Lung (tissue), 11 donors: ENCODE measurements at regions not wholly inside any gene's neighbourhood (a gene's known extent, or its start where the extent isn't known, plus 50 kb on each side); places are given as distances from the start of the nearest gene placed in this dataset.

ENCODE experiments used
- ATAC-seq: fragments of 200-7000 bp; cut with Tn5 transposase; one replicate; pipeline ENCODE4 v1.9.1; 2020; ENCODE audit warnings: moderate number of reproducible peaks; ENCODE audit not compliant: insufficient read depth, low FRiP score
- DNase-seq, 3 donors: peaks; one replicate each; pipeline ENCODE4 v3.0.0-alpha.2; 2013 to 2017
- H3K27ac ChIP-seq, 2 donors: one replicate each; pipeline ENCODE4 v1.5.1; 2013; ENCODE audit warnings: mild to moderate bottlenecking in 2 of 2, moderate library complexity in 2 of 2, control low read depth in 1 of 2, inconsistent platforms in 1 of 2, low read depth in 1 of 2, low read length in 1 of 2
- H3K27me3 ChIP-seq, 3 donors: one replicate each; pipeline ENCODE4 v1.5.1; 2013; ENCODE audit warnings: low read length in 2 of 3; ENCODE audit not compliant: control insufficient read depth in 3 of 3, insufficient read depth in 3 of 3
- H3K36me3 ChIP-seq, 4 donors: one replicate each; pipeline ENCODE4 v1.5.1; 2013; ENCODE audit warnings: low read length in 4 of 4, mild to moderate bottlenecking in 1 of 4, moderate library complexity in 1 of 4; ENCODE audit not compliant: control insufficient read depth in 4 of 4, insufficient read depth in 4 of 4
- H3K4me1 ChIP-seq, 5 donors: one replicate each; pipeline ENCODE4 v1.5.1; 2013; ENCODE audit warnings: low read length in 5 of 5, mild to moderate bottlenecking in 2 of 5, moderate library complexity in 1 of 5; ENCODE audit not compliant: control insufficient read depth in 5 of 5, insufficient read depth in 5 of 5
- H3K4me3 ChIP-seq: one replicate; pipeline ENCODE4 v1.5.1; 2013; ENCODE audit warnings: mild to moderate bottlenecking, control low read depth, moderate library complexity
- H3K9ac ChIP-seq, 2 donors: one replicate each; pipeline ENCODE4 v1.5.1; 2013; ENCODE audit warnings: low read length in 2 of 2, control low read depth in 1 of 2; ENCODE audit not compliant: insufficient read depth in 1 of 2
- H3K9me3 ChIP-seq, 4 donors: one replicate each; pipeline ENCODE4 v1.5.1; 2013; ENCODE audit warnings: low read length in 3 of 4, mild to moderate bottlenecking in 1 of 4, moderate library complexity in 1 of 4; ENCODE audit not compliant: control insufficient read depth in 4 of 4, insufficient read depth in 3 of 4
- CTCF ChIP-seq: IDR thresholded peaks from 2 replicates; pipeline ENCODE4 v1.5.1; 2012; ENCODE audit warnings: mild to moderate bottlenecking; ENCODE audit errors: control extremely low read depth, extremely low read depth
- WGBS, 2 donors: extraction: QIAGEN DNeasy Blood & Tissue Kit; methylation state at CpG; one replicate each; pipeline ENCODE4 v1.1.7; 2013; 5-methylcytosine and 5-hydroxymethylcytosine counted together
- donor health status: control.
- donor health status: control.
- donor health status: Bipolar disorder and iron deficiency.
- donor health status: healthy.
- donor health status: DM: yes; HTN: yes; CAD: no.

DNA sequence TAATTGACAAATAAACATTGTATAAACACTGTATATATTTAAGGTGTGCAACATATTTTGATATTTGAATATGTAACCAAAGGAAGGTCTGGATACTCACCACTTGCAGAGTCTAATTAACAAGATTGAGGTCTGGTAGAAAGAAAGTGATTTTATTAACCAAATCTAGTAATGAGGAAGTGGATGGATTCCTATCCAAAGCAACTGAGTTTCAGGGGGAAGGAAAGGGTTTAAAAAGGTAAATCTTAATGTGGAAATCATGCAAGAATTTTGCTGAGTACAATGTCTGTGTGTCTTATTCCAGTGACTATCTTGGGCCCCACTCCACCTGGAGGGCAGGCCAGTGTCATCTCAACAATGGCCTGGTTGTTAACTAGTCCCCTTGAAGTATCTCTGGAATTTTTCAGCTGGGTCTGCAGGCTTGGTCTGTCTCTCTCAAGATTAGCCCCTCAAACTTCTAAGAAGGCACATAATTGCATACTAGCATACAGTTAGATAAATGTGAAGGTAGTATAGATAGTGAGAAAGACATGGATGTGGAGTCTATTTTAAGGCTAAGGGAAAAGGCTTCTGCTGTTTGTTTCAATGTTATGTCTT lies 262.7 kb upstream of the RGS18 start:
- no peak for TF ChIP-seq CTCF
- Histone ChIP-seq H3K27me3 (no peaks in the 10 kb centered on the region), H3K27ac (no peak overlapping the region), H3K36me3 (no peaks in the 10 kb centered on the region), H3K4me1 (no peaks in the 10 kb centered on the region), H3K9me3 (no peaks in the 10 kb centered on the region), H3K4me3 (no peak overlapping the region), H3K9ac (no peak overlapping the region)
- ATAC-seq (no peak), DNase-seq (no peak)

- H3K36me3 ChIP-seq = no peaks in the 10 kb centered on the region
- no peaks in the 10 kb centered on the region for H3K4me1 ChIP-seq
- 87 to 92% methylated on average over 3 of the region's 3 CpGs for WGBS, 2 donors
- ATAC-seq (no peak), DNase-seq (no peak)
- H3K4me3 ChIP-seq = no peak overlapping the region
- H3K27ac ChIP-seq = no peak overlapping the region
- peaks cover 0 to 3% (median 0%) of the 10 kb centered on the region in 4 donors for H3K9me3 ChIP-seq
- no peak overlapping the region for H3K9ac ChIP-seq
- H3K27me3 ChIP-seq = no peaks in the 10 kb centered on the region
- TF ChIP-seq CTCF = no peak
Observed at GRCh38 chr1:191897134-191897533, 261.1 kb upstream of the RGS18 start.

- TF ChIP-seq CTCF = no peak
- Histone ChIP-seq H3K4me1 (peaks cover 0 to 7% (median 0%) of the 10 kb centered on the region in 5 donors), H3K4me3 (no peak overlapping the region), H3K27ac (no peak overlapping the region), H3K9me3 (peaks cover 0 to 3% (median 0%) of the 10 kb centered on the region in 4 donors), H3K9ac (no peak overlapping the region), H3K36me3 (no peaks in the 10 kb centered on the region), H3K27me3 (no peaks in the 10 kb centered on the region)
- 92 to 97% methylated on average over 7 of the region's 7 CpGs for WGBS, 2 donors
- no peak for ATAC-seq
- no peak for DNase-seq
Observed at GRCh38 chr1:191901651-191902050, 256.6 kb upstream of the RGS18 start.

- TF ChIP-seq CTCF = no peak
- Histone ChIP-seq H3K27me3 (no peaks in the 10 kb centered on the region), H3K4me1 (peaks cover 0 to 7% (median 0%) of the 10 kb centered on the region in 5 donors), H3K36me3 (no peaks in the 10 kb centered on the region), H3K9ac (no peak overlapping the region), H3K9me3 (peaks cover 0 to 9% (median 0%) of the 10 kb centered on the region in 4 donors), H3K4me3 (no peak overlapping the region), H3K27ac (no peak overlapping the region)
- no peak for ATAC-seq
- DNase-seq = no peak
Observed at GRCh38 chr1:191904991-191905390, 253.3 kb upstream of the RGS18 start.
